Keratinocyte (primary cell): ENCODE measurements at regions not wholly inside any gene's neighbourhood (a gene's known extent, or its start where the extent isn't known, plus 50 kb on each side); places are given as distances from the start of the nearest gene placed in this dataset.

Experiments
- DNase-seq: peaks from one replicate; pipeline ENCODE4 v3.0.0-alpha.2; 2011; ENCODE audit warnings: low read depth, missing footprints, low spot score
- FAIRE-seq: peaks from 2 replicates; lab custom pipeline; 2011; peaks lifted over from hg19 to GRCh38; lab: Jason Lieb, UNC
- H2AFZ ChIP-seq: 2 replicates; pipeline ENCODE4 v1.6.0; 2012; ENCODE audit warnings: low read length, control low read depth, inconsistent platforms; ENCODE audit not compliant: control insufficient read depth
- H3K27ac ChIP-seq: 2 replicates; pipeline ENCODE4 v1.5.1; 2011; ENCODE audit warnings: low read length; ENCODE audit not compliant: control insufficient read depth, insufficient read depth
- H3K27me3 ChIP-seq: 3 replicates; pipeline ENCODE4 v1.6.0; 2011; ENCODE audit warnings: low read length; ENCODE audit not compliant: control insufficient read depth, insufficient read depth; ENCODE audit errors: extremely low read depth
- H3K36me3 ChIP-seq, 2 experiments: 2 replicates in 1 of 2; 3 replicates in 1 of 2; pipeline ENCODE4 v1.5.1; 2011; ENCODE audit warnings: low read length in 2 of 2, mild to moderate bottlenecking in 1 of 2; ENCODE audit not compliant: control insufficient read depth in 2 of 2, insufficient read depth in 2 of 2; ENCODE audit errors: extremely low read depth in 1 of 2
- H3K4me1 ChIP-seq: 3 replicates; pipeline ENCODE4 v1.5.1; 2011; ENCODE audit warnings: low read length; ENCODE audit not compliant: control insufficient read depth, insufficient read depth; ENCODE audit errors: extremely low read depth
- H3K4me2 ChIP-seq: 3 replicates; pipeline ENCODE4 v1.6.0; 2011; ENCODE audit warnings: low read depth, low read length; ENCODE audit not compliant: control insufficient read depth, insufficient read depth; ENCODE audit errors: extremely low read depth
- H3K4me3 ChIP-seq, 3 experiments: fragments of 200-600 bp in 1 of 3; sonication (generic) in 1 of 3; 2 replicates in 2 of 3; 3 replicates in 1 of 3; pipeline ENCODE4 v1.5.1; 2011 to 2016; ENCODE audit warnings: low read length in 3 of 3, mild to moderate bottlenecking in 3 of 3, control low read depth in 2 of 3, inconsistent platforms in 1 of 3, low read depth in 1 of 3, mixed read lengths in 1 of 3, mixed run types in 1 of 3, moderate library complexity in 1 of 3; ENCODE audit not compliant: control insufficient read depth in 2 of 3, insufficient read depth in 2 of 3; ENCODE audit errors: extremely low read depth in 1 of 3
- H3K79me2 ChIP-seq: 2 replicates; pipeline ENCODE4 v1.6.0; 2012; ENCODE audit warnings: low read length; ENCODE audit not compliant: control insufficient read depth, insufficient read depth
- H3K9ac ChIP-seq: 3 replicates; pipeline ENCODE4 v1.6.0; 2011; ENCODE audit warnings: low read length; ENCODE audit not compliant: control insufficient read depth, insufficient read depth; ENCODE audit errors: extremely low read depth
- H3K9me1 ChIP-seq: 3 replicates; pipeline ENCODE4 v1.6.0; 2011; ENCODE audit warnings: low read length; ENCODE audit not compliant: control insufficient read depth, insufficient read depth; ENCODE audit errors: extremely low read depth
- H3K9me3 ChIP-seq: 2 replicates; pipeline ENCODE4 v1.5.1; 2012; ENCODE audit warnings: low read depth, low read length; ENCODE audit not compliant: control insufficient read depth
- H4K20me1 ChIP-seq: 3 replicates; pipeline ENCODE4 v1.6.0; 2011; ENCODE audit warnings: low read length; ENCODE audit not compliant: control insufficient read depth, insufficient read depth; ENCODE audit errors: extremely low read depth
- EZH2 ChIP-seq: IDR thresholded peaks from one replicate; pipeline ENCODE4 v1.6.1; 2012; ENCODE audit warnings: inconsistent platforms, mild to moderate bottlenecking, low read length, moderate library complexity
- dilution Hi-C: fragments of 300-500 bp; cut with MboI; formaldehyde crosslinking; loops from one replicate; pipeline ENCODE4 v1.7.0; 2020; ENCODE audit warnings: low sequenced_read_pairs; ENCODE audit not compliant: extremely low pct_ligation_motif_present
- TF ChIP-seq, protein P1 (sequence below), 3 experiments: IDR thresholded peaks in 1 of 3; conservative IDR thresholded peaks in 1 of 3; optimal IDR thresholded peaks in 1 of 3; 2 replicates in 2 of 3; 3 replicates in 1 of 3; pipeline versions ENCODE3 to v1.5.1; 2011; ENCODE audit warnings: low read length in 3 of 3, mild to moderate bottlenecking in 3 of 3, moderate library complexity in 2 of 3, control low read depth in 1 of 3, inconsistent platforms in 1 of 3; ENCODE audit not compliant: insufficient read depth in 2 of 3; ENCODE audit errors: extremely low read depth in 1 of 3

DNA sequence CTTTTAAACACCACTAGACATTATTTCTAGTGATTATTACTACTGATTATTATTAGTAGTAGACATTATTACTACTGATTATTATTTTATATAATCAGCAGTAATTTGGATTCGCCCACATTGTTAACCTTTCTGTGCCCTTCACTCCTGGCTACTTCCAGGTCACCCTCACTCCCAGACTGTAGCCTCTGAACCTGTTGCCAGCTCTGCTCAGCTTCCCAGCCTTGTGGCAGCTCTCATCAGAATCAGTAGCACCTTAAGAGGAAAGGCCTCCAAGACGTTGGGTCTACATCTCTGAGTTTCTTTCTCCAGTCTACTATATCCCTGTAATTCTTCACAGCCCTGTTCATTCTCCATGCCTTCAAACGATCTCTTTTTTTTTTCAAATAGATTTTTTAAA, 137.0 kb downstream of the KATNIP start:
- DNase-seq = no peak
- no peak for FAIRE-seq
- H3K4me2 ChIP-seq = no peak overlapping the region
- H3K27ac ChIP-seq = no peak overlapping the region
- no peaks in the 10 kb centered on the region for H3K79me2 ChIP-seq
- H2AFZ ChIP-seq = no peak overlapping the region
- H3K4me1 ChIP-seq = no peaks in the 10 kb centered on the region
- H3K4me3 ChIP-seq = no peak overlapping the region
- H4K20me1 ChIP-seq = no peaks in the 10 kb centered on the region
- peaks cover 0 to 7% of the 10 kb centered on the region in 2 experiments for H3K36me3 ChIP-seq
- dilution Hi-C loops = no loop called here
- no peaks in the 10 kb centered on the region for H3K27me3 ChIP-seq
- no peaks in the 10 kb centered on the region for H3K9me1 ChIP-seq
- TF ChIP-seq, protein P1, sequence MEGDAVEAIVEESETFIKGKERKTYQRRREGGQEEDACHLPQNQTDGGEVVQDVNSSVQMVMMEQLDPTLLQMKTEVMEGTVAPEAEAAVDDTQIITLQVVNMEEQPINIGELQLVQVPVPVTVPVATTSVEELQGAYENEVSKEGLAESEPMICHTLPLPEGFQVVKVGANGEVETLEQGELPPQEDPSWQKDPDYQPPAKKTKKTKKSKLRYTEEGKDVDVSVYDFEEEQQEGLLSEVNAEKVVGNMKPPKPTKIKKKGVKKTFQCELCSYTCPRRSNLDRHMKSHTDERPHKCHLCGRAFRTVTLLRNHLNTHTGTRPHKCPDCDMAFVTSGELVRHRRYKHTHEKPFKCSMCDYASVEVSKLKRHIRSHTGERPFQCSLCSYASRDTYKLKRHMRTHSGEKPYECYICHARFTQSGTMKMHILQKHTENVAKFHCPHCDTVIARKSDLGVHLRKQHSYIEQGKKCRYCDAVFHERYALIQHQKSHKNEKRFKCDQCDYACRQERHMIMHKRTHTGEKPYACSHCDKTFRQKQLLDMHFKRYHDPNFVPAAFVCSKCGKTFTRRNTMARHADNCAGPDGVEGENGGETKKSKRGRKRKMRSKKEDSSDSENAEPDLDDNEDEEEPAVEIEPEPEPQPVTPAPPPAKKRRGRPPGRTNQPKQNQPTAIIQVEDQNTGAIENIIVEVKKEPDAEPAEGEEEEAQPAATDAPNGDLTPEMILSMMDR (optimal IDR thresholded peaks at IDR 0.05 in 1 of 3, IDR thresholded peaks at IDR 0.05 in 1 of 3, conservative IDR thresholded peaks at IDR 0.05 in 1 of 3; ENCODE audit: extremely low read depth in 1 of 3, insufficient read depth in 2 of 3, low read length in 3 of 3) = no peak
- TF ChIP-seq EZH2 = no peak
- no peaks in the 10 kb centered on the region for H3K9me3 ChIP-seq
- no peak overlapping the region for H3K9ac ChIP-seq

DNA sequence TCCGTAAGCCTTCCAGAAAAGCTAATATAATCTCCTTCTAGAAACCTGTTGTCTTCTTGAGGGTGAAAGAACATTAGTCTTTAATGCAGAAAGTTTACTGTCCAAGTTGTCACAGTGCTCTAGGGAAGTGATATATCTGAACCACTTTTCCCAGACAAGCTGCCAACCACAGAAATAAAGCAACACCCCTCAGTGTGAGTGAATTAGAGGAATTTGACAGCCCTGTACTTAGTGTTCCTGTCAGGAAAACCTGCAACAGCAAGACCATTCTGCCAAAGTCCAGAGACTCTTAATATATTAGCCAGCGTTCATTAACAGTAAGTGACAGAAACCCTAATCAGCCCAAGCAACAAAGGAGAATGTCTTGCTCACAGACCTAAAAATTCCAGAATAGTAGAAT, 137.7 kb downstream of the KATNIP start:
- no peaks in the 10 kb centered on the region for H3K27me3 ChIP-seq
- no peak overlapping the region for H3K4me2 ChIP-seq
- no peaks in the 10 kb centered on the region for H3K4me1 ChIP-seq
- H3K9ac ChIP-seq = no peak overlapping the region
- H2AFZ ChIP-seq = no peak overlapping the region
- H3K36me3 ChIP-seq = peaks cover 0 to 4% of the 10 kb centered on the region in 2 experiments
- no peaks in the 10 kb centered on the region for H3K9me1 ChIP-seq
- TF ChIP-seq EZH2 = no peak
- TF ChIP-seq, protein P1 (optimal IDR thresholded peaks at IDR 0.05 in 1 of 3, IDR thresholded peaks at IDR 0.05 in 1 of 3, conservative IDR thresholded peaks at IDR 0.05 in 1 of 3; ENCODE audit: extremely low read depth in 1 of 3, insufficient read depth in 2 of 3, low read length in 3 of 3) = no peak
- no peaks in the 10 kb centered on the region for H4K20me1 ChIP-seq
- H3K79me2 ChIP-seq = no peaks in the 10 kb centered on the region
- H3K9me3 ChIP-seq = no peaks in the 10 kb centered on the region
- FAIRE-seq (no peak), DNase-seq (no peak)
- no peak overlapping the region for H3K27ac ChIP-seq
- H3K4me3 ChIP-seq = no peak overlapping the region
- dilution Hi-C loops = no loop called here
